ENCODE measurements at regions not wholly inside any gene's neighbourhood (a gene's known extent, or its start where the extent isn't known, plus 50 kb on each side); places are given as distances from the start of the nearest gene placed in this dataset.

- no TSS peak for BruUV-seq (replicated peaks)
- ATAC-seq, result no peak
- in situ Hi-C loops (cut with MboI) (no loop called here), intact Hi-C loops (cut with micrococcal nuclease; ENCODE audit: unreplicated experiment) (no loop called here)
- 75% methylated on average over 1 of the region's 1 CpG for WGBS (ENCODE audit: insufficient coverage, insufficient replicate concordance, low lambda C conversion rate, missing lambda C conversion rate)
- H4K20me1 ChIP-seq (ENCODE audit: control insufficient read depth, insufficient read depth), result no peaks in the 10 kb centered on the region
- no peaks in the 10 kb centered on the region for H3K9me3 ChIP-seq (replicated peaks; ENCODE audit: control insufficient read depth, insufficient read depth, low read length)
- no peak overlapping the region for H3K4me3 ChIP-seq
- no peak for TF ChIP-seq SMARCA5 (IDR thresholded peaks at IDR 0.05)
- no peak for TF ChIP-seq NR2C2 (IDR thresholded peaks at IDR 0.05; ENCODE audit: borderline replicate concordance, control insufficient read depth, insufficient read length, low read depth)
- TF ChIP-seq IRF5 (IDR thresholded peaks at IDR 0.05; ENCODE audit: borderline replicate concordance), result no peak
- no peak for TF ChIP-seq HDGF (IDR thresholded peaks at IDR 0.05)
- TF ChIP-seq KDM1A (IDR thresholded peaks at IDR 0.05; ENCODE audit: borderline replicate concordance), result no peak
- no peak for TF ChIP-seq POLR2A (IDR thresholded peaks at IDR 0.05; ENCODE audit: low read depth, low read length)
- TF ChIP-seq ATF7 (IDR thresholded peaks at IDR 0.05; ENCODE audit: low read depth), result no peak
- no peak for TF ChIP-seq RELA (IDR thresholded peaks at IDR 0.05; ENCODE audit: borderline replicate concordance, partially characterized antibody)
- no peak overlapping the region for H3K9ac ChIP-seq (ENCODE audit: control insufficient read depth, insufficient read depth, low read length)
- no peak overlapping the region for H2AFZ ChIP-seq (ENCODE audit: control insufficient read depth, low read depth, low read length)
- no peak overlapping the region for H3K27ac ChIP-seq (ENCODE audit: control insufficient read depth, insufficient read depth)
- DNase-seq (ENCODE audit: low read depth, low spot score), result no peak
- no peaks in the 10 kb centered on the region for H3K4me1 ChIP-seq (ENCODE audit: control insufficient read depth, insufficient read depth, low read length)
- ChIA-PET CTCF (interaction anchor here (1.2 kb wide), 1 partner anchor 132 kb away, joined by 4 read pairs; no protein-coding TSS in a partner anchor), RAD21 (ENCODE audit: unreplicated experiment) (interaction anchor here (0.9 kb wide), 1 partner anchor 48 kb away, joined by 3 read pairs; no protein-coding TSS in a partner anchor), POLR2A (no interaction called here), SMC1A (ENCODE audit: uncharacterized antibody, unreplicated experiment) (interaction anchor here (0.7 to 1.3 kb wide), 2 partner anchors 48 to 135 kb away, joined by 3 to 5 read pairs; no protein-coding TSS in a partner anchor)
- no peaks in the 10 kb centered on the region for H3K36me3 ChIP-seq (ENCODE audit: control insufficient read depth in 2 of 2, insufficient read depth in 2 of 2, low read length in 1 of 2)
- no peak overlapping the region for H3K4me2 ChIP-seq (ENCODE audit: control insufficient read depth, insufficient read depth)
- FAIRE-seq, result no peak
- H3K27me3 ChIP-seq (replicated peaks in 1 of 2; ENCODE audit: control insufficient read depth in 2 of 2, insufficient read depth in 2 of 2, low read length in 1 of 2), result 0 out of 4 replicates have a peak, but pooled peaks cover 0 to 2% of the 10 kb centered on the region in 2 experiments
- H3K79me2 ChIP-seq (ENCODE audit: control insufficient read depth, insufficient read depth, low read length), result no peaks in the 10 kb centered on the region
Observed at GRCh38 chr5:136638084-136638483, 272.7 kb upstream of the TRPC7 start.

GRCh38 chr5:136636001-136636400, 270.7 kb upstream of the TRPC7 start:
- POLR2A ChIA-PET, result interaction anchor here (0.6 to 0.7 kb wide), 2 partner anchors 17 to 27 kb away, joined by 3 read pairs; no protein-coding TSS in a partner anchor
- ATAC-seq (no peak), DNase-seq (ENCODE audit: low read depth, low spot score) (no peak)

More at GRCh38 chr5:136636001-136636400, 270.7 kb upstream of the TRPC7 start:
- Histone ChIP-seq H3K4me3 (no peak overlapping the region), H2AFZ (ENCODE audit: control insufficient read depth, low read depth, low read length) (no peak overlapping the region), H3K4me2 (ENCODE audit: control insufficient read depth, insufficient read depth) (no peak overlapping the region), H3K9ac (ENCODE audit: control insufficient read depth, insufficient read depth, low read length) (no peak overlapping the region), H3K27ac (ENCODE audit: control insufficient read depth, insufficient read depth) (no peak overlapping the region), H3K4me1 (ENCODE audit: control insufficient read depth, insufficient read depth, low read length) (no peaks in the 10 kb centered on the region), H4K20me1 (ENCODE audit: control insufficient read depth, insufficient read depth) (no peaks in the 10 kb centered on the region), H3K9me3 (replicated peaks; ENCODE audit: control insufficient read depth, insufficient read depth, low read length) (no peaks in the 10 kb centered on the region), H3K36me3 (ENCODE audit: control insufficient read depth in 2 of 2, insufficient read depth in 2 of 2, low read length in 1 of 2) (no peaks in the 10 kb centered on the region), H3K27me3 (replicated peaks in 1 of 2; ENCODE audit: control insufficient read depth in 2 of 2, insufficient read depth in 2 of 2, low read length in 1 of 2) (0 out of 4 replicates have a peak, but pooled peaks cover 0 to 2% of the 10 kb centered on the region in 2 experiments), H3K79me2 (ENCODE audit: control insufficient read depth, insufficient read depth, low read length) (no peaks in the 10 kb centered on the region)
- in situ Hi-C loops (cut with MboI) (no loop called here), intact Hi-C loops (cut with micrococcal nuclease; ENCODE audit: unreplicated experiment) (no loop called here)
- 0% methylated on average over 1 of the region's 1 CpG for WGBS (ENCODE audit: insufficient coverage, insufficient replicate concordance, low lambda C conversion rate, missing lambda C conversion rate)
- SMC1A ChIA-PET (ENCODE audit: uncharacterized antibody, unreplicated experiment), result no interaction called here
- BruUV-seq (replicated peaks), result no TSS peak
- RAD21 ChIA-PET (ENCODE audit: unreplicated experiment), result no interaction called here
- CTCF ChIA-PET, result no interaction called here
- no peak for FAIRE-seq
- TF ChIP-seq KAT2A (conservative IDR thresholded peaks at IDR 0.05; ENCODE audit: control insufficient read depth, low read depth, low read length) (no peak), RELA (IDR thresholded peaks at IDR 0.05; ENCODE audit: borderline replicate concordance, partially characterized antibody) (no peak), YY1 (IDR thresholded peaks at IDR 0.05; ENCODE audit: low read depth, low read length) (no peak), MYB (IDR thresholded peaks at IDR 0.05; ENCODE audit: borderline replicate concordance, low read depth, low read length) (no peak), RFX5 (IDR thresholded peaks at IDR 0.05; ENCODE audit: low read depth, low read length) (no peak), TARDBP (IDR thresholded peaks at IDR 0.05; ENCODE audit: borderline replicate concordance) (no peak)

Measured in GM12878 (cell line).